CD14-positive monocyte (primary cell): ENCODE measurements at regions not wholly inside any gene's neighbourhood (a gene's known extent, or its start where the extent isn't known, plus 50 kb on each side); places are given as distances from the start of the nearest gene placed in this dataset.

Source experiments
- DNase-seq, 3 donors: peaks; one replicate each; pipeline ENCODE4 v3.0.0-alpha.2; 2011 to 2022
- H2AFZ ChIP-seq: 2 replicates; pipeline ENCODE4 v1.6.0; 2012; ENCODE audit warnings: mild to moderate bottlenecking, low read depth, low read length, inconsistent platforms; ENCODE audit not compliant: insufficient read depth, poor library complexity, severe bottlenecking
- H3K27ac ChIP-seq, 2 donors: 1 replicate in 1 of 2; 2 replicates in 1 of 2; pipeline ENCODE4 v1.5.1; 2012 to 2013; ENCODE audit warnings: low read length in 2 of 2, control low read depth in 1 of 2, inconsistent platforms in 1 of 2, low read depth in 1 of 2, mild to moderate bottlenecking in 1 of 2
- H3K27me3 ChIP-seq, 2 donors: one replicate each; pipeline versions ENCODE4 v1.6.0 to v1.6.1; 2011 to 2013; ENCODE audit warnings: low read length in 2 of 2; ENCODE audit not compliant: control insufficient read depth in 2 of 2, insufficient read depth in 2 of 2
- H3K36me3 ChIP-seq, 2 donors: replicated peaks in 1 of 2; 1 replicate in 1 of 2; 2 replicates in 1 of 2; pipeline versions ENCODE4 v1.5.1 to v1.6.1; 2012 to 2013; ENCODE audit warnings: low read length in 2 of 2, control low read depth in 1 of 2, inconsistent platforms in 1 of 2, mild to moderate bottlenecking in 1 of 2; ENCODE audit not compliant: insufficient read depth in 2 of 2, control insufficient read depth in 1 of 2
- H3K4me1 ChIP-seq, 2 donors: 1 replicate in 1 of 2; 2 replicates in 1 of 2; pipeline versions ENCODE4 v1.5.1 to v1.6.1; 2012 to 2013; ENCODE audit warnings: low read length in 2 of 2, control low read depth in 1 of 2, inconsistent platforms in 1 of 2, mild to moderate bottlenecking in 1 of 2, moderate library complexity in 1 of 2; ENCODE audit not compliant: insufficient read depth in 2 of 2, control insufficient read depth in 1 of 2
- H3K4me2 ChIP-seq: replicated peaks from 2 replicates; pipeline ENCODE3; 2012; ENCODE audit warnings: low read length, moderate library complexity, mild to moderate bottlenecking; ENCODE audit not compliant: poor library complexity, severe bottlenecking; ENCODE audit errors: extremely low read depth
- H3K4me3 ChIP-seq, 3 experiments: fragments of 200-600 bp in 1 of 3; sonication (generic) in 1 of 3; replicated peaks in 1 of 3; 1 replicate in 2 of 3; 2 replicates in 1 of 3; pipeline ENCODE4 v1.5.1; 2011 to 2013; ENCODE audit warnings: low read length in 3 of 3, mild to moderate bottlenecking in 3 of 3, control low read depth in 2 of 3, low read depth in 2 of 3, inconsistent platforms in 1 of 3, moderate library complexity in 1 of 3
- H3K79me2 ChIP-seq: 2 replicates; pipeline ENCODE4 v1.6.0; 2012; ENCODE audit warnings: mild to moderate bottlenecking, control low read depth, inconsistent platforms, low read length, moderate library complexity; ENCODE audit not compliant: insufficient read depth
- H3K9ac ChIP-seq: 2 replicates; pipeline ENCODE4 v1.6.0; 2017; ENCODE audit warnings: low read length, mild to moderate bottlenecking; ENCODE audit not compliant: insufficient read depth, poor library complexity, severe bottlenecking
- H3K9me3 ChIP-seq, 2 donors: replicated peaks in 1 of 2; 1 replicate in 1 of 2; 2 replicates in 1 of 2; pipeline versions ENCODE4 v1.5.1 to v1.6.1; 2012 to 2013; ENCODE audit warnings: low read length in 2 of 2, control low read depth in 1 of 2; ENCODE audit not compliant: control insufficient read depth in 1 of 2, insufficient read depth in 1 of 2
- H4K20me1 ChIP-seq: 2 replicates; pipeline ENCODE4 v1.6.0; 2012; ENCODE audit warnings: mild to moderate bottlenecking, low read length, control low read depth, moderate library complexity; ENCODE audit not compliant: insufficient read depth
- H3K27ac Mint-ChIP-seq, 7 donors: one replicate each; pipeline ENCODE4 v1.8.0; 2020; ENCODE audit warnings: mild to moderate bottlenecking in 7 of 7, mixed read lengths in 7 of 7, moderate library complexity in 6 of 7, inconsistent platforms in 2 of 7
- H3K27me3 Mint-ChIP-seq, 3 donors: one replicate each; pipeline ENCODE4 v1.8.0; 2021 to 2022; ENCODE audit warnings: low read depth in 3 of 3, mild to moderate bottlenecking in 3 of 3, mixed read lengths in 3 of 3, moderate library complexity in 3 of 3, inconsistent platforms in 1 of 3
- H3K36me3 Mint-ChIP-seq, 2 donors: one replicate each; pipeline ENCODE4 v1.8.0; 2020; ENCODE audit warnings: mixed read lengths in 2 of 2, inconsistent platforms in 1 of 2, mild to moderate bottlenecking in 1 of 2
- H3K4me1 Mint-ChIP-seq: one replicate; pipeline ENCODE4 v1.8.0; 2020; ENCODE audit warnings: mild to moderate bottlenecking, mixed read lengths
- H3K4me3 Mint-ChIP-seq, 2 donors: one replicate each; pipeline ENCODE4 v1.8.0; 2020; ENCODE audit warnings: mild to moderate bottlenecking in 2 of 2, mixed read lengths in 2 of 2, moderate library complexity in 1 of 2
- H3K9me3 Mint-ChIP-seq, 7 donors: one replicate each; pipeline ENCODE4 v1.8.0; 2020 to 2022; ENCODE audit warnings: mixed read lengths in 7 of 7, mild to moderate bottlenecking in 6 of 7, moderate library complexity in 6 of 7, inconsistent platforms in 2 of 7
- CTCF ChIP-seq: fragments of 200-600 bp; IDR thresholded peaks from one replicate; pipeline ENCODE4 v1.8.0; 2022; ENCODE audit warnings: antibody characterized with exemption, mild to moderate bottlenecking
- WGBS: methylation state at CpG from one replicate; pipeline ENCODE4 v1.1.5; 2013; ENCODE audit warnings: missing lambda C conversion rate; ENCODE audit not compliant: insufficient coverage; 5-methylcytosine and 5-hydroxymethylcytosine counted together
- intact Hi-C, 2 donors: fragments of 100-400 bp; cut with micrococcal nuclease; formaldehyde crosslinking; loops; one replicate each; pipeline versions ENCODE4 v1.15.0 to v1.15.1; 2023

GRCh38 chr3:177710506-177710905 is 513.2 kb upstream of the TBL1XR1 start:
- H2AFZ ChIP-seq: no peak overlapping the region
- Mint-ChIP-seq H3K4me3 (no peak overlapping the region), H3K4me1 (peaks cover 25% of the 10 kb centered on the region), H3K27me3 (no peaks in the 10 kb centered on the region), H3K9me3 (peaks cover 0 to 1% (median 0%) of the 10 kb centered on the region in 7 donors), H3K27ac (no peak overlapping the region), H3K36me3 (no peaks in the 10 kb centered on the region)
- no peak for DNase-seq
- TF ChIP-seq CTCF: no peak
- no peak overlapping the region for H3K27ac ChIP-seq
- no peak overlapping the region for H3K4me3 ChIP-seq
- H3K79me2 ChIP-seq: no peaks in the 10 kb centered on the region
- no peak overlapping the region for H3K9ac ChIP-seq
- H3K36me3 ChIP-seq: no peaks in the 10 kb centered on the region
- no peak overlapping the region for H3K4me2 ChIP-seq
- no peaks in the 10 kb centered on the region for H3K9me3 ChIP-seq
- intact Hi-C loops: no loop called here
- peaks cover 16 to 24% of the 10 kb centered on the region in 2 donors for H3K4me1 ChIP-seq
- no peaks in the 10 kb centered on the region for H4K20me1 ChIP-seq
- no peaks in the 10 kb centered on the region for H3K27me3 ChIP-seq

- Histone ChIP-seq H3K4me2 (no peak overlapping the region), H3K27ac (no peak overlapping the region), H3K9me3 (no peaks in the 10 kb centered on the region), H3K36me3 (no peaks in the 10 kb centered on the region), H3K4me3 (no peak overlapping the region), H2AFZ (no peak overlapping the region), H3K9ac (no peak overlapping the region), H3K27me3 (no peaks in the 10 kb centered on the region), H3K79me2 (no peaks in the 10 kb centered on the region), H3K4me1 (peaks cover 20 to 28% of the 10 kb centered on the region in 2 donors), H4K20me1 (no peaks in the 10 kb centered on the region)
- Mint-ChIP-seq H3K27ac (no peak overlapping the region), H3K4me3 (no peak overlapping the region), H3K4me1 (peaks cover 27% of the 10 kb centered on the region), H3K36me3 (no peaks in the 10 kb centered on the region), H3K27me3 (no peaks in the 10 kb centered on the region), H3K9me3 (peaks cover 0 to 1% (median 0%) of the 10 kb centered on the region in 7 donors)
- TF ChIP-seq CTCF: no peak
- WGBS: 100% methylated on average over 2 of the region's 4 CpGs
- no peak for DNase-seq
- intact Hi-C loops: no loop called here
These were observed 514.4 kb upstream of the TBL1XR1 start for GRCh38 chr3:177711637-177712036.
